HG02798 (cell line): ENCODE measurements at regions not wholly inside any gene's neighbourhood (a gene's known extent, or its start where the extent isn't known, plus 50 kb on each side); places are given as distances from the start of the nearest gene placed in this dataset.
"Not testable (repeated sequence)": the region's sequence is repeated elsewhere in the genome, so short reads cannot be mapped to it uniquely, and the experiment has no call there.

Experiments
- ATAC-seq: cut with Tn5 transposase; IDR thresholded peaks from one replicate; pipeline ENCODE4 v1.9.1; 2021; ENCODE audit warnings: mild to moderate bottlenecking; ENCODE audit not compliant: unreplicated experiment, poor library complexity

DNA sequence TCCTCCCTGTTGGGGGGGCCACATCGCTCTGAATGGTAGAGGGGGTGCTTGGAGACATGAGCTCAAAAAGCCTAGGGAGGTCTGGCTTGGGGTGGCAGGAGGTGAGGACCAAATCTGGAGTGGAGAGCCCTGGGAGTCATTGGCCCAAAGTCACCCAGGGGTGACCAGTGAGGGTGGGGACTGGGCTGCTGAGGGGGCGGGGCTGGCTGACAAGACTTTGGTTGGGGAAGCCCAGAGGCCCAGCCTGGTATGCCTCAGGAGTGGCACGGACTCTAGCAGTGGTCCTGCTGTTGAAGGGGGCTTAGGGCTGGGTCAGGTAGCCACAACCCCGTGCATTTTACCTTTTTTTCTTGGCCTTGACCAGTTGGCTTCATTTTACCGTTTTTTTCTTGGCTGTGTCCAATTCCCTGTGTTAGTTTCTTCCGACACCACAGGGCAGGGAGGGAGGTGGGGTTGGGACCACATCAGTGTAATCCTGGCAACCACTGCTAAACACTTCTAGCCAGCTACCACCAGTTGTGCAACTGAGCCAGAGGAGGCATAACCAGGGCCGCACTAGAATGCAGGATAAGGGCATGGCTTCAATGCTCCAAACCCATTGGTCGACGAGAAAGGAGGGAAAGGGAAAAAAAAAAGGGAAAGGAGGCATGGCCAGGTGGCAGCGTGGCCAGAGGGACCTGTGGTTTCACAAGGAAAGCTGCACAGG lies 105.3 kb upstream of the C2CD4B start:
- ATAC-seq = no peak

DNA sequence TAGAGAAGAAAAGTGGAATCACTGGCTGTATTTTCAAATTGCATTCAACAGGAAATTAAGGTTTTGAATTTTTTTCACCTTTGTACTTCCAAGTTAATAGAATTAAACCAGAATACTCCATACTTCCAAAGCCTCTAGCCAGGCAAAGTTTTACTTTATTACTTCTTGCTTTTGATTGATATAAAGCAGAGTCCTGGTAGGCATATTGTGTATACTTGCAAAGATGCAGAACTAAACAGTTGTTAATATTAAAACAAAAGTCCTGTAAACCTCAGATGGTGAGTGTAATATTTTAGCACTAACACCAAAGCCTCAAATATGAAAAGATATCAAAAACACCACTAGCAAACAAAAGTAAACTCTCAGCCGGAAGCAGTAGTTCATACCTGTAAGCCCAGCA lies 107.2 kb upstream of the C2CD4B start:
- no peak for ATAC-seq

GRCh38 chr15:62275831-62276230 lies 110.7 kb upstream of the C2CD4B start:
- ATAC-seq = no peak

DNA sequence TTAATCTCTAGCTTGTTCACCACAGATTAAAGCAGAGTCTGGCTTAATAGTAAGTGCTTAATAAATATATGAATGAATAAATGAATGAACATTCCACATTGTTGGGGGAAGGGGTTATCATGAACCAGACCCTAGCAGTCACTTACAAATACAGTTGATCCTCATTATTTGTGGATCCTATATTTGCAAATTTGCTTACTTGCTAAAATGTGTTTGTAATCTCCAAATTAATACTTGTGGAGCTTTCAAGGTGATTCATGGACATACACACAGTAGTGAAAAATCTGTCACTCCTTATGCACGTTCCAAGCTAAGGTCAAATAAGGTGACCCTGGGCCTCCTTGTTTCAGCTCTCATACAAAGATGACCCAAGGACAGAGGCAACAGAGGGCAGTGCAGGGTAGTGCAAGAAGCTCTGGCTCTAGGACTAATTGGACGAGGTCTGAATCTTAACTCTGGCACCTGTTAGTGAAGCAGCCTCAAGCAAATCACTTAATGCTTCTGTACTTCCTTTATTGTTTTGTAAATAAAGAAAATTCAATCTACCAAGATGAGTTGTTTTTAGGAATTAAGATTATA lies 112.8 kb upstream of the C2CD4B start:
- no peak for ATAC-seq

- ATAC-seq = no peak
These were observed 113.4 kb upstream of the C2CD4B start for GRCh38 chr15:62278534-62278933.

GRCh38 chr15:62279041-62279440 lies 114.0 kb upstream of the C2CD4B start:
- ATAC-seq = no peak

- no peak for ATAC-seq
These were observed 115.5 kb upstream of the C2CD4B start for GRCh38 chr15:62280625-62281024.

DNA sequence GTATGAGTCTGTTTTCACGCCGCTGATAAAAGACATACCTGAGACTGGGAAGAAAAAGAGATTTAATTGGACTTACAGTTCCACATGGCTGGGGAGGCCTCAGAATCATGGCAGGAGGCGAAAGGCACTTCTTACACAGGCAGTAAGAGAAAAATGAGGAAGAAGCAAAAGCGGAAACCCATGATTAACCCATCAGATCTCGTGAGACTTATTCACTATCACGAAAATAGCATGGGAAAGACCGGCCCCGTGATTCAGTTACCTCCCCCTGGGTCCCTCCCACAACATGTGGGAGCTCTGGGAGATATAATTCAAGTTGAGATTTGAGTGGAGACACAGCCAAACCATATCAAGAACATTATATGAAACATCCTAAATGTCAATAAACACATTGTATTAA lies 116.7 kb upstream of the C2CD4B start:
- ATAC-seq = not testable (repeated sequence)

- ATAC-seq = no peak
These were observed 122.2 kb upstream of the C2CD4B start for GRCh38 chr15:62287066-62287857.

GRCh38 chr15:62288361-62289017 lies 123.4 kb upstream of the C2CD4B start:
- no peak for ATAC-seq

GRCh38 chr15:62291262-62291661 lies 126.2 kb upstream of the C2CD4B start:
- ATAC-seq = no peak

GRCh38 chr15:62296756-62297507 lies 131.8 kb upstream of the C2CD4B start:
- ATAC-seq = no peak

GRCh38 chr15:62297522-62297921 lies 132.4 kb upstream of the C2CD4B start:
- no peak for ATAC-seq

- ATAC-seq = no peak
These were observed 132.8 kb upstream of the C2CD4B start for GRCh38 chr15:62297933-62298332.

DNA sequence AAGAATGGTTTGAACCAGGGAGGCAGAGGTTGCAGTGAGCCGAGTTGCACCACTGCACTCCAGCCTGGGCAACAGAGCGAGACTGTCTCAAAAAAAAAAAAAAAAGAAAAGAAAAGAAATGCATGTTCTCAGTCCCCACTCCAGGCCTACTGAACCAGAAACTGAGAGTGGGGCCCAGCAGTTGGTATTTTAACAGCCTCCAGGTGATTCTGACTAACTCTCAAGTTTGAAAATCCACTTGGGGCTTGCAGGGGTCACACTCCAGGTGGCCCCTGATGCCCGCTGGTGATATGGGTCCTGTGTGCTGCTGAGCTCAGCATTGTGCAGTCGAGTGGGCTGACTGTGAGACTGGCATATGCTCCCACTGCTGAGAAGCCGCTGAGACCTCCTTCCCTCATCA lies 133.7 kb upstream of the C2CD4B start:
- ATAC-seq = no peak

DNA sequence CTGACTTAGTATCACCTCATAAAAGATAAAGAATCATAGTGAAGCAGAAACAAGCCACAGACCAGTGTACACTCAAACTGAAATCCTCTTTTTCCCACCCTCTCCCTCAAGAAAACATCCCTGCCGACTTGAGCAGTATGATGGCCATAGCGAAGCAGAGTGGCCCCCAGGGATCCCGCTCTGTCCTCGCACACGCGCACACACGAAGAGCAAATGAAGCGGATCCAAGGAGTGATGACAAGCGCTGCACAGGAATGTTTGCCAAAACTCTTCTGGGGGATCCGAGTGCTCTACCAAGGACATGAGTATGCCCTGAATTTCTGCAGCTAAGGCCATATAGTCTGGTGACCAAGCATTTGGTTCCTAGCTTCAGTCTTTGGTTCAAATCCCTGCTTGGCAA lies 134.5 kb upstream of the C2CD4B start:
- ATAC-seq = no peak

DNA sequence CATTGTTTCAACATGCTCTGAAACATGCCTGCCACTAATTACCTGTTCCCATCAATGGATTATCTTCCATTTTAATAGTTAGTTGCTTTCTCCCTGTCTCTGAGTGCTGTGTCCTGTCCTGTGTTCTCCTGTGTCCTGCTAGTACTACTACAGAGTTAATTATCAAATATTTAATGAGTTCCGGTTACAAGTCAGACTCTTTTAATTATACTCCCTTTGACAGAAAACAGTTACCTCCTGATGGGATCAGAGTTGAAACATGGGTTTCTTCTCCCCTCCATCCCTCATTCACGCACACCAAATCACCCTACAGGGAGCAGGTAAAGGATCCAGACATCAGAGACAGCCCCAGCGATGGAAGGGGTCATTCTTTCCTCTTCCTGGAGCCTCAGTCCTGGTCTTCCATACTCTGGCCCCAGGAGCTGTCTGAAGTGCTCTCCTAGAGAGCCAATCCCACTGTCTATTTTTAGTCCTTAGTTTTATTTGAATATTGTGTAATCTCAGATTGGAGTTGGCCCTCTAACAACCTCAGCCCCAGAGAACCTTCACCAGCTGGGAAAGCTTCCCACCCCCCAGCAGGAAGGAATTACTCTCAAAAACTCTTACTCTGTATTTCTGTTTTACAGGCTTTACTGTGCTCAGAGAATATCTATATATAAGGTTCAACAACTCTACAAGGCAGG lies 137.0 kb upstream of the C2CD4B start:
- ATAC-seq = no peak

DNA sequence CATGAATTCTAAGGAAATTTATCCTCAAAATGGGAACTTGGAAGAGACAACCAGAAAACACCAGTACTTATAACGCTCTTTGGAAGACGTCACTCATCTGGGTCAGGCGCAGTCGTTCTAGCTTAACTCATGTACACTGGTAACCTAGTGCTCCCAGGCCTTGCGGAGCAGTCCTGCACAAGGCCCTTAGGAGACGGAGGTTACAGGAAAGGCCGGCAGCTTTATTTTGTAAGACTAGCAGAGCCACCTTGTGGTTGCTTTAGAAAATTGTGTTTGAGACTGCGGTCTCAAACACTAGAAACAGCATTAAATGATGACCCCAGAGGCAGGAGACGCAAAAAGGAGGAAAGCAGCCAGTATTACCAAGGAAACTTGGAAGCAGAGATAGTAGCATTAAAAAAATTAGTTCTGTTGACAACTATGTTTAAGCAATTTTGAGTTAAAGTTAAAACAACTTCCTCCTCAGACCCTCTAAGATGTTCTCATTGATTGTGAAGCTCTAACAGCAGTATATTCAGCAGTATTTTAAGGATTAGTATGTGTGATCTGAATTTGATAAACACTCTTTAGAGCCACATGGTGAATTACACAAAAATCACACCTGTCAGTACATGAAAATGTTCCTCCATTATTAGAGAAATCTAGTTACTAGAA lies 141.9 kb upstream of the C2CD4B start:
- ATAC-seq = no peak

- no peak for ATAC-seq
These were observed 142.5 kb upstream of the C2CD4B start for GRCh38 chr15:62307551-62307950.
